Subcutaneous abdominal adipose tissue (tissue), 5 donors: ENCODE measurements at regions not wholly inside any gene's neighbourhood (a gene's known extent, or its start where the extent isn't known, plus 50 kb on each side); places are given as distances from the start of the nearest gene placed in this dataset.

Source experiments
- H3K27ac ChIP-seq: one replicate; pipeline ENCODE4 v1.7.0; 2013; ENCODE audit warnings: low read depth, mild to moderate bottlenecking, inconsistent platforms, low read length, moderate library complexity
- H3K27me3 ChIP-seq, 5 donors: one replicate each; pipeline ENCODE4 v1.7.0; 2013; ENCODE audit warnings: low read length in 5 of 5, inconsistent platforms in 1 of 5; ENCODE audit not compliant: control insufficient read depth in 5 of 5, insufficient read depth in 4 of 5
- H3K36me3 ChIP-seq, 5 donors: one replicate each; pipeline ENCODE4 v1.7.0; 2013; ENCODE audit warnings: low read length in 5 of 5; ENCODE audit not compliant: control insufficient read depth in 5 of 5, insufficient read depth in 5 of 5
- H3K4me1 ChIP-seq, 5 donors: one replicate each; pipeline ENCODE4 v1.7.0; 2013; ENCODE audit warnings: low read length in 5 of 5, mild to moderate bottlenecking in 3 of 5, moderate library complexity in 1 of 5; ENCODE audit not compliant: control insufficient read depth in 5 of 5, insufficient read depth in 5 of 5
- H3K4me3 ChIP-seq, 5 donors: one replicate each; pipeline ENCODE4 v1.7.0; 2013; ENCODE audit warnings: low read length in 5 of 5, low read depth in 1 of 5
- H3K9ac ChIP-seq, 5 donors: one replicate each; pipeline ENCODE4 v1.7.0; 2013; ENCODE audit warnings: low read length in 5 of 5, mild to moderate bottlenecking in 4 of 5, moderate library complexity in 3 of 5
- H3K9me3 ChIP-seq, 5 donors: one replicate each; pipeline ENCODE4 v1.7.0; 2013; ENCODE audit warnings: low read length in 5 of 5; ENCODE audit not compliant: control insufficient read depth in 5 of 5
- donor health status: healthy.
- donor health status: healthy.
- donor health status: healthy.
- donor health status: healthy.
- donor health status: healthy.

- Histone ChIP-seq H3K4me3 (no peak overlapping the region), H3K36me3 (no peaks in the 10 kb centered on the region), H3K4me1 (peaks cover 0 to 12% (median 0%) of the 10 kb centered on the region in 5 donors), H3K9ac (no peak overlapping the region), H3K27ac (no peak overlapping the region), H3K27me3 (peaks cover 0 to 10% (median 0%) of the 10 kb centered on the region in 5 donors), H3K9me3 (no peaks in the 10 kb centered on the region)
These were observed 193.4 kb upstream of the TUT7 start for GRCh38 chr9:86547571-86547970.

DNA sequence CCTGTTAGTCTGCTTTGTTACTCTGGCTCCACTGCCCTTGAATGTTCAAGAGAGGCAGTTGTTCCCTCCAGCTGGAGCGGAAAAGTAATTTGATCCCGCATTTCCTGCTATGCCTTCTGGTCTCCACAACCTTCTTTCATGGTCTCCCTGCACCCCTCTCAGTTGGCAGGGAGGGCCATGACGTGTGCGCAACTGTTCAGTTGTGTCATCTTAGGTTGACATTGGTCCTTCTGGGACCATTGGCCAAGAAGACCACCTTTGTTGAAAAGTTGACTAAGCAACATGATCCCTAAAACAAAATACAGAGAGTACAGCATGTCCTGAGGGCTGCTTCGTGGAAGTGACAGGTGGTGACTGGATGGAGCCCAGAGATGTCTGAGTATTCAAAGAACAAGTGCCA is 192.5 kb upstream of the TUT7 start:
- Histone ChIP-seq H3K27ac (no peak overlapping the region), H3K4me3 (no peak overlapping the region), H3K9ac (no peak overlapping the region), H3K27me3 (peaks cover 0 to 10% (median 0%) of the 10 kb centered on the region in 5 donors), H3K9me3 (peaks cover 0 to 3% (median 0%) of the 10 kb centered on the region in 5 donors), H3K36me3 (no peaks in the 10 kb centered on the region), H3K4me1 (peaks cover 0 to 12% (median 0%) of the 10 kb centered on the region in 5 donors)

DNA sequence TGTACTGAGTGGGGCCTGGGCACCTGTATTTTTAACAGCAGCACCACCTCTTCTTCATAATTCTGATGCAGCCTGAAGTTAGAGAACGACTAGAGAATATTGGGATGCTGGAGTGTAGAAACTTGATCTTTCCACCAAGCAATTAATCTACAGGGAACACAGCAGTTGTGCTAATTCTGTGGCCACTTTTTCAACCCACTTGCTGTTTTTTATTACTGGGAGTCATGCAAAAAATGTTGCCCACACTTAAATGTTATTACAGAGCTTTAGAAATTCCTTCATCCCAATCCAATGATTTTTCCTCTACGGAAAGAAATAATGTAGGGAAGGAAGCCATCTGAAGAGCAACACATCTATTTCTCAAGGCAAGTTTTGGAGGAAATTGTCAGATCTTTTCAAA is 190.9 kb upstream of the TUT7 start:
- peaks cover 0 to 12% (median 0%) of the 10 kb centered on the region in 5 donors for H3K4me1 ChIP-seq

GRCh38 chr9:86541014-86541570 is 186.9 kb upstream of the TUT7 start:
- Histone ChIP-seq H3K9ac (no peak overlapping the region), H3K4me3 (no peak overlapping the region), H3K9me3 (peaks cover 0 to 7% (median 0%) of the 10 kb centered on the region in 5 donors), H3K27me3 (no peaks in the 10 kb centered on the region), H3K4me1 (peaks cover 0 to 3% (median 0%) of the 10 kb centered on the region in 5 donors), H3K27ac (no peak overlapping the region), H3K36me3 (no peaks in the 10 kb centered on the region)

More for the DNA sequence above, 190.9 kb upstream of the TUT7 start:
- Histone ChIP-seq H3K27me3 (peaks cover 0 to 10% (median 0%) of the 10 kb centered on the region in 5 donors), H3K36me3 (no peaks in the 10 kb centered on the region), H3K9ac (no peak overlapping the region), H3K27ac (no peak overlapping the region), H3K9me3 (peaks cover 0 to 3% (median 0%) of the 10 kb centered on the region in 5 donors), H3K4me3 (no peak overlapping the region)

- Histone ChIP-seq H3K9ac (no peak overlapping the region), H3K27me3 (no peaks in the 10 kb centered on the region), H3K4me3 (no peak overlapping the region), H3K36me3 (no peaks in the 10 kb centered on the region), H3K9me3 (peaks cover 0 to 5% (median 0%) of the 10 kb centered on the region in 5 donors), H3K27ac (no peak overlapping the region), H3K4me1 (peaks cover 0 to 4% (median 0%) of the 10 kb centered on the region in 5 donors)
These were observed 181.3 kb upstream of the TUT7 start for GRCh38 chr9:86535406-86535915.

- no peak overlapping the region for H3K9ac ChIP-seq
- no peaks in the 10 kb centered on the region for H3K27me3 ChIP-seq
- no peaks in the 10 kb centered on the region for H3K36me3 ChIP-seq
- H3K9me3 ChIP-seq, result peaks cover 0 to 5% (median 0%) of the 10 kb centered on the region in 5 donors
- H3K4me1 ChIP-seq, result peaks cover 0 to 4% (median 0%) of the 10 kb centered on the region in 5 donors
- H3K4me3 ChIP-seq, result no peak overlapping the region
- no peak overlapping the region for H3K27ac ChIP-seq
These were observed 180.5 kb upstream of the TUT7 start for GRCh38 chr9:86534572-86535258.

GRCh38 chr9:86531971-86532640 is 177.9 kb upstream of the TUT7 start:
- no peak overlapping the region for H3K27ac ChIP-seq
- H3K36me3 ChIP-seq, result no peaks in the 10 kb centered on the region
- peaks cover 0 to 4% (median 0%) of the 10 kb centered on the region in 5 donors for H3K27me3 ChIP-seq
- peaks cover 0 to 4% (median 0%) of the 10 kb centered on the region in 5 donors for H3K4me1 ChIP-seq
- no peak overlapping the region for H3K4me3 ChIP-seq
- H3K9ac ChIP-seq, result no peak overlapping the region
- H3K9me3 ChIP-seq, result peaks cover 0 to 5% (median 0%) of the 10 kb centered on the region in 5 donors

DNA sequence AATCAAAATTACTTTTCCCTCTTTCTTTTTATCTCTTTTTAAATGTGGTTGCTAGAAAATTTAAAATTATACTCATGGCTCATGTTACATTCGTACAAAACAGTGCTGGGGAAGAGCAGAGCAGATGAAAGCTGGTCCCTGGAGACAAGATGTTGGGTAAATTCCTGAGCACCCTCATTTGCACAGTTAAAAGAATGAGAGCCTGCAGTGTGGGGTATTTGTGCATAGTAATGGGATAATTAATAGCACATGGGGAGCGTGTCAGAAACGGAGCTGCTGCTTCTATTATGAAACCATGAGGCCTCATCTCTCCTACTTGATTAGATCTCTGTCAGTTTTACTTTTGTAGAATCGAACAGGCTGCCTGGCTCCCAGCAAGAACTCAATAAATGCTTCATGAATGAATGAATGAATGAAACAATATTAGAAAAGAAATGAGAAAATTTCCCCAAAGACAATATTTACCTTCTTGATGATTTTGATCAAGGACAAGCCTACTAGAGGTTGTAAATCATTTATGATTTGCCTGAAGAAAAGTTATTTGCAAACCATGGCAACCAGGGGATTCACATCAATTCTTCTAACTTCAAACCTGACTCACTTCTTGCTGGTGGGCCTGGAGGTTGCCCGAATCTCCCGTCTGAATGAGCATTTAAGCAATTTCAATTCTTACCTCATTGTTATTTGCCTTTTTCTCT is 177.2 kb upstream of the TUT7 start:
- peaks cover 0 to 4% (median 0%) of the 10 kb centered on the region in 5 donors for H3K27me3 ChIP-seq
- peaks cover 0 to 4% (median 0%) of the 10 kb centered on the region in 5 donors for H3K4me1 ChIP-seq
- H3K9ac ChIP-seq, result no peak overlapping the region
- H3K9me3 ChIP-seq, result peaks cover 0 to under 1% (median 0%) of the 10 kb centered on the region in 5 donors
- H3K36me3 ChIP-seq, result no peaks in the 10 kb centered on the region
- H3K4me3 ChIP-seq, result no peak overlapping the region
- H3K27ac ChIP-seq, result no peak overlapping the region

DNA sequence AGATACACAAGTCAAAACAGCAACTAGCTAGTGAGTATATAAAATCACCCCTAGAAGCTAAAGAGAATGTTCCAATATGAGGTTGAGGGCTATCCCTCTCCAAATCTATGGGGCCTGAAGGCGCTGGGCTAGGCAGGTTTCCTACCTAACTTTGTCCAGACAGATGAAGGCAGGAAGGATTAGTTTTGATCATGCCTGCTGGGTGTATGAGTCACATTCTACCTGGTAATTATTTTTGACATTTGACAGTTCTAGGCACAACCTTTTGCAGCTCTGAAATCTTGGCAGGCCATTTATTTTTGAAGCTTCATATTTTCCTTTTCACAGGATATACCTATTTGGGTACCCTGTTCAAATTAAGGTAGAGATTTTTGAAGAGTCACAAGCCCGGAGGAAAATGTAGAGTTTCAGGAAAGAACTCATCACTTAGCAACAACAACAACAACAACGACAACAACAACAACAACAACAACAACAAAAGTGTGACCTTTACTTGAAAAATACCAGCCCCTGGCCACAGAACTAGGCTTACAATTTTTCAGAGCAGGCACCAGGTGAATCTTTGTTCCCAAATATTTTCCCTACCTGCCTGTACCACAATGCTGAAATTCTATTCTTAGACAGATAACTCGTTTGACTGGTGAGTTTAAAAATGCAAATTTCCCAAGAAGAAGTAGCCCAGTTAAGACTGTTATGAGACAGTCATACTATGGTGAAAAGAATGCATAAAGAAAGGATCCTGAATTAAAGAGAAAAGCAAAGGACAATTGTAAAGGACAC is 175.5 kb upstream of the TUT7 start:
- peaks cover 0 to 5% (median 0%) of the 10 kb centered on the region in 5 donors for H3K27me3 ChIP-seq
- H3K9ac ChIP-seq, result no peak overlapping the region
- no peak overlapping the region for H3K4me3 ChIP-seq
- H3K27ac ChIP-seq, result no peak overlapping the region
- no peaks in the 10 kb centered on the region for H3K9me3 ChIP-seq
- no peaks in the 10 kb centered on the region for H3K4me1 ChIP-seq
- H3K36me3 ChIP-seq, result no peaks in the 10 kb centered on the region
